ENCODE measurements at regions not wholly inside any gene's neighbourhood (a gene's known extent, or its start where the extent isn't known, plus 50 kb on each side); places are given as distances from the start of the nearest gene placed in this dataset.
"Not testable (repeated sequence)": the region's sequence is repeated elsewhere in the genome, so short reads cannot be mapped to it uniquely, and the experiment has no call there.

DNA sequence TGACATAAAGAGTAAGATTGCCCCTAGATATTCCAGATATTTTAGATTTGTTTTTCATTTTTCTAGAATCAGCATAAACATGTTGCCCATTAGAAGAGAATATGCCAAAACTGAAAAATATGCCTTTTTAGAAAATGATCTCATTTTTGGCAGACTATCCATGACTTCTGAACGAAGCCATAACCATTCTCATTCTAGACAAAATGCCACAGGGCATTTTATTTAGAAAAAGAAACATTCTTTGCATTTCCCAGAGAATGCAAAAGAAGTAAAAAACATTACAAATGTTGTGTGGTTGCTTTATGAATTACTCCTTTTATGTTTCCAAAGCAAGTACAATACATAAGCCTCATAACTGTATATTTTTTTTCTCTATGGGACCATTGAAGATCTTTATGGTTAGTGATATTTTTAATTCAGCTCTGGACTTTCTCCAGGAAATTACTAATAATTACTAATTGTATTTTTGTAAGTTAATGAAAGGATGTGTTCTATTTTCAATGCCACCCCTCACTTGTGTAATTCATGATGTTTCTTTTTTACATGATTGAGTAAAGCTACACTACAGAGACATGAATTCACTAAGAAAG lies 109.6 kb upstream of the SEM1 start:
- no peak for ATAC-seq
- Mint-ChIP-seq H3K36me3 (no peaks in the 10 kb centered on the region), H3K27me3 (no peaks in the 10 kb centered on the region)

DNA sequence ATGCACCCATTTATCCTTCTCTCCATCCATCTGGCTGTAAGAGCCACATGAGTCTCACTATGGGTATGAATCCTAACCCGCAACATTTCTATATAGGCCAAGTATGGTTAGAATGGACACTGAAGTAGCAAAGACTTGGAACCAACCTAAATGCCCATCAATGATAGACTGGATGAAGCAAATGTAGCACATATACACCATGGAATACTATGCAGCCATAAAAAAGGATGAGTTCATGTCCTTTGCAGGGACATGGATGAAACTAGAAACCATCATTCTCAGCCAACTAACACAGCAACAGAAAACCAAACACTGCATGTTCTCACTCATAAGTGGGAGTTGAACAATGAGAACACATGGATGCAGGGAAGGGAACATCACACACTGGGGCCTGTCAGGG lies 111.5 kb upstream of the SEM1 start:
- H3K4me1 Mint-ChIP-seq, H3K36me3 Mint-ChIP-seq, H3K27ac Mint-ChIP-seq, H3K4me3 Mint-ChIP-seq, ATAC-seq, H3K9me3 Mint-ChIP-seq, H3K27me3 Mint-ChIP-seq: not testable (repeated sequence)

More for the DNA sequence above, 109.6 kb upstream of the SEM1 start:
- Mint-ChIP-seq H3K4me1 (no peaks in the 10 kb centered on the region), H3K9me3 (peaks cover 3% of the 10 kb centered on the region), H3K27ac (no peak overlapping the region), H3K4me3 (no peak overlapping the region)

DNA sequence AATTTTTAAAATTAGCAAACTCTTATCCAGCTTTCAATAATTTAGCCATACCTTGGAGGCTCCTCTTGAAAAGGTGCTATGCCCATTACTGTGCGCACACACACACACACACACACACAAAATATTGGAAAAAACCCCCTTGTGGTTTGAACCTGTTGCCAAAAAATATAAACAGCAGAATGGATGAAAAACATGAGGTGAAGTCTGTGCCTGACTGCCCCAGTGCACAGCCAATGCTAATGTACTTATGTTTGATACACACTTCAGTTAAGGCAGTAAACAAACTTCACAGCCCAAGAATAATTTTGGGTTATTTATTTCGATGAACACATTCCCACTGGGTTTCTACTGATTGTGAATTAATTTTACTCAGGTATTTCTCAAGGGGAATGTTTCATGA lies 113.2 kb upstream of the SEM1 start:
- Mint-ChIP-seq H3K27ac (no peak overlapping the region), H3K27me3 (no peaks in the 10 kb centered on the region), H3K4me1 (no peaks in the 10 kb centered on the region), H3K36me3 (no peaks in the 10 kb centered on the region), H3K4me3 (no peak overlapping the region), H3K9me3 (peaks cover 3% of the 10 kb centered on the region)
- no peak for ATAC-seq

- Mint-ChIP-seq H3K36me3 (no peaks in the 10 kb centered on the region), H3K27me3 (no peaks in the 10 kb centered on the region), H3K4me3 (no peak overlapping the region), H3K27ac (no peak overlapping the region), H3K4me1 (no peaks in the 10 kb centered on the region), H3K9me3 (peaks cover 3% of the 10 kb centered on the region)
- ATAC-seq = no peak
These were observed 113.6 kb upstream of the SEM1 start for GRCh38 chr7:96823274-96823673.

GRCh38 chr7:96824686-96825085 lies 115.0 kb upstream of the SEM1 start:
- no peak overlapping the region for H3K4me3 Mint-ChIP-seq

DNA sequence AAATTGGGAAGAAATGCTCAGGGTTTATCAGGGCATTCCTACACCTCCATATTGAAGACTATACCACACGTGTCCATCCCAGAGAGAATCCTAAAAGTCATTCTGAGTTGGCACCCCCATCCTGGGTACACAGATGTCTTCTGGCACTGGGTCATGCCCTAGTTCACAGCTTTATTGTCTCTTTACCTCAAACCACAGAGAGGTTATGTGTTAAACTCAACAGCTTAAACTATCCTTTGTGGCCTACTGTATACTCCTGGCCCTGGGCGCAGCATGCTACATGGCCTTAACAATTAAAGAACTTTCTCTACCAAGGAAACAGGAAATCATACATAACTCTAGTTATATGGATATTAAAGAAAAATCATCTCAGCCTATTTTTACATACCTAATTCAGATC lies 115.6 kb upstream of the SEM1 start:
- Mint-ChIP-seq H3K4me1 (no peaks in the 10 kb centered on the region), H3K9me3 (peaks cover 6% of the 10 kb centered on the region), H3K4me3 (no peak overlapping the region), H3K27ac (no peak overlapping the region), H3K36me3 (no peaks in the 10 kb centered on the region), H3K27me3 (no peaks in the 10 kb centered on the region)
- no peak for ATAC-seq

More at GRCh38 chr7:96824686-96825085, 115.0 kb upstream of the SEM1 start:
- Mint-ChIP-seq H3K9me3 (peaks cover 5% of the 10 kb centered on the region), H3K27me3 (no peaks in the 10 kb centered on the region), H3K4me1 (no peaks in the 10 kb centered on the region), H3K36me3 (no peaks in the 10 kb centered on the region), H3K27ac (no peak overlapping the region)
- ATAC-seq = no peak

DNA sequence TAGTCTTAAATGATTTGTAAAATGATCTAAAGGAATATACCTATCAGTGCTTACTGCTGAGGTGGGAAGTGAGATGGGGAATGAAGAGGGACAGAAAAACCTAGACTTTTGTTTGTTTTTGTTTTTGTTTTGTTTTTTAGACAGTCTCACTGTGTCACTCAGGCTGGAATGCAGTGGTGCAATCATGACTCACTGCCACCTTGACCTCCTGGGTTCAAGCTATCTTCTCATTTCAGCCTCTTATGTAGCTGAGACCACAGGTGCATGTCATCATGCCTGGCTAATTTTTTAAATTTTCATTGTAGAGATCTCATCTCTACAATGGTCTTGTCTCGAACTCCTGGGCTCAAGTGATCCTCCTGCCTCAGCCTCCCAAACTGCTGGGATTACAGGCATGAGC lies 116.4 kb upstream of the SEM1 start:
- H3K9me3 Mint-ChIP-seq = peaks cover 7% of the 10 kb centered on the region
- H3K4me1 Mint-ChIP-seq = no peaks in the 10 kb centered on the region
- no peak for ATAC-seq
- H3K27ac Mint-ChIP-seq = no peak overlapping the region
- H3K36me3 Mint-ChIP-seq = no peaks in the 10 kb centered on the region
- H3K4me3 Mint-ChIP-seq = no peak overlapping the region
- no peaks in the 10 kb centered on the region for H3K27me3 Mint-ChIP-seq

DNA sequence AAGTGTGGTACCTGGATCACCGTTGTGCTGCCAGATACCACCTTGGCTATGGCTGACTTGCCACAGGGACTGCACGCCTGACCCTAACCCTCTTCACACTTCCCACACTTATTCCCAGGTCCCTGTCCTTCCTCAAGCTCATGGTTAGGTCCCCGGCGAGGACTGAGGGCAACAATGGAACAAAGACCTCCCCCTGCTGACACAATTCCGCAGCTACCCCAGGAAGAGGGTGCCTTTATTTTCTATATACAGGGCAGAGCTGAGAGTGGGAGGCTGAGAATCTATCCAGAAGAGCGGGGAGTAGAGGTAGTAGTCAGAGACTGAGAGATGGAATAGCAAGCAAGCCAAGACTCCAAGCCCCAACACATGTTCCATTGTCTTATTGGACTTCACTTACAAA lies 118.1 kb upstream of the SEM1 start:
- Mint-ChIP-seq H3K27me3 (no peaks in the 10 kb centered on the region), H3K27ac (no peak overlapping the region), H3K9me3 (peaks cover 5% of the 10 kb centered on the region), H3K4me3 (no peak overlapping the region), H3K36me3 (no peaks in the 10 kb centered on the region), H3K4me1 (no peaks in the 10 kb centered on the region)
- ATAC-seq = no peak

DNA sequence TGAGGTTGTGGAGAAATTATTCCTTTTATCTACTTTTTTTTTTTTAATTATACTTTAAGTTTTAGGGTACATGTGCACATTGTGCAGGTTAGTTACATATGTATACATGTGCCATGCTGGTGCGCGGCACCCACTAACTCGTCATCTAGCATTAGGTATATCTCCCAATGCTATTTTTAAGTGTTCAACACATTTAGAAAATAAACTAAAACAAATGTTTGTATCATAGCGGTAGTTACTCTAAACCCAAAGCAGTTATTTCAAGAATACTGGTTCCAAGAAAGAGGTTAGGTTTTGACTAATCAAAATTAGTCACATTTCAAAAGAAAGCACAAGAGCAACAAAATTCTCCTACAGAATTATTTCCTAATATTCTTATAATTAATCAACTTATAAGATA lies 119.5 kb upstream of the SEM1 start:
- H3K9me3 Mint-ChIP-seq, H3K27ac Mint-ChIP-seq, H3K4me1 Mint-ChIP-seq, H3K4me3 Mint-ChIP-seq, H3K27me3 Mint-ChIP-seq, H3K36me3 Mint-ChIP-seq, ATAC-seq: not testable (repeated sequence)

DNA sequence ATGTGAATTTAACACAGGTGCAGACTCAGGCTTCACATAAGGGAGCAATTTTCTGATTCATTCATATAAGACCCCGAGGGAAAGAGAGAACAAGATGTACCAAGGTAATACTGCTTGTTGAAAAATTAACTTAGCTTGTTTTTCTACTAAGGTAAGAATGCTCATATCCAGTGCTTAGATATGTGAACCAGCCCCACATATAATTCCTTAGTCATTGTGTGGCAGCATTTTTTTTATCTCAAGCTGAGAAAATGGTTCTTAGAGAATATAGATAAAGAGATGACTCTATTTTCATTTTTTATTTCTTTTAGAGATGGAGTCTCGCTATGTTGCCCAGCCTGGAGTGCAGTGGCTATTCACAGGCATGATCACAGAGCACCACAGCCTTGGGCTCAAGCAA lies 121.8 kb upstream of the SEM1 start:
- no peak overlapping the region for H3K27ac Mint-ChIP-seq
- no peaks in the 10 kb centered on the region for H3K4me1 Mint-ChIP-seq
- H3K9me3 Mint-ChIP-seq = peaks cover 5% of the 10 kb centered on the region
- ATAC-seq = no peak
- H3K4me3 Mint-ChIP-seq = no peak overlapping the region
- no peaks in the 10 kb centered on the region for H3K27me3 Mint-ChIP-seq
- H3K36me3 Mint-ChIP-seq = no peaks in the 10 kb centered on the region

DNA sequence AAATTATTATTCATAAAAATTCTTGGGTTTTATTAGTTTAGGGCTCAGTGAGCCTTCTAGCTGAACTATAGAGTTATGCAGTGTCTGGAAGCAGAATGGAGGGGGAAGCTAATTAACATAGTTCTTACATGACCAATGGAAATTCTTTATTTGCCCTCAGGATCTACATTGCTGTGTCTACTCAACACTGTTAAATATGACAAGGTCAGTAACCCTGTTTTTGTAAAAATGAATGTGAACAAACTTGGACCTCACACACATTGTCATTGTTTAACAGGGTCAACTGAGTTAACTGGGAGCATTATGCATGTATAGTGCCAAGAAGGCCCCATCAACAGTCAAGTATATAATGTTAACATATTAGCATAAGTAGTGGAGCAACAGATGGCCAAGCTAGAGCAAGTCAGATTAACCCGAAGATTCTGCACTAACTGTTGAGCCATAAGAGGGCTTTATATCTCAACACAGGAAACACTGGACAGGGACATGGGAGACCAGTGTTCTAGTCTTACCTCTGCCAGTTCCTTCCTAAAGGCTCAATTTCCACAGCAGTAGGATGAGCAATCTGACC lies 122.5 kb upstream of the SEM1 start:
- H3K27ac Mint-ChIP-seq = no peak overlapping the region
- H3K4me1 Mint-ChIP-seq = peaks cover 5% of the 10 kb centered on the region
- no peak overlapping the region for H3K4me3 Mint-ChIP-seq
- H3K36me3 Mint-ChIP-seq = no peaks in the 10 kb centered on the region
- H3K27me3 Mint-ChIP-seq = no peaks in the 10 kb centered on the region
- peaks cover 5% of the 10 kb centered on the region for H3K9me3 Mint-ChIP-seq
- no peak for ATAC-seq

DNA sequence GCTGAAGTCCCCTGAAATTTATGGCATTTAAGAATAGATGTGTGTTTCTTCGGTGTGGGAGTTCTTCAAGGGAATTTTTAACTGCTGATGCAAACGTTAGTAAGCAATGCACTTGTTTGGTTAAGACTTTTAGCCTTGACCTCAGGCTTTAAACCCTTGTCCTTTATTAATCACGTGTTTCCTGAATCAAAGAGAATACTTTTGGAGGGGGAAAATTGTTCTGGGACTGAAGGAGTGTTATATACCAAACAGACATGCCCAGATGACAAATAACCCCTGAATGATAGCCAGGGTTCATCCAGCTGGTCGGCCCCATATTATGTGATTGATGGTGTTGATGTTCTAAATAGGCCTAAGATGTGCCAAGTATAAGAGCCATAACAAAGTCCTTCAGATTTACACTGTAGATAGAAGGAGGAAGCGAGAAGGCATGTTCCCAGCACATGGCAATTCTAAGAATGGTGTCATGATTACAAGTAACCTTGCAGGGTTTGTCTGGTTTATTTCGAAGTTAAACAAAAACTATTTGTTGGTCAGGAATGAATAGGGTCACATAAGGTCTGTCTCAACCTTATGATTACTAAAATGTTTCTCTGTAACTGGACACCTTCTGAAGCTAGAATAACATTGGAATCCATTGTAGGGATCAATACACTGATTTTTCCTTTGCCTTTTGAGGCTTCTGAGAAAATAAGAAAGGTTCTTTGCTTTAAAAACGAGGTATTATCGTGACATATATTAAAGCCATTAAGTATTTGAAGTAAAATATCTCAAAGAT lies 124.2 kb upstream of the SEM1 start:
- Mint-ChIP-seq H3K4me1 (peaks cover 11% of the 10 kb centered on the region), H3K27ac (no peak overlapping the region), H3K4me3 (no peak overlapping the region), H3K36me3 (no peaks in the 10 kb centered on the region), H3K9me3 (peaks cover 5% of the 10 kb centered on the region), H3K27me3 (no peaks in the 10 kb centered on the region)
- no peak for ATAC-seq

DNA sequence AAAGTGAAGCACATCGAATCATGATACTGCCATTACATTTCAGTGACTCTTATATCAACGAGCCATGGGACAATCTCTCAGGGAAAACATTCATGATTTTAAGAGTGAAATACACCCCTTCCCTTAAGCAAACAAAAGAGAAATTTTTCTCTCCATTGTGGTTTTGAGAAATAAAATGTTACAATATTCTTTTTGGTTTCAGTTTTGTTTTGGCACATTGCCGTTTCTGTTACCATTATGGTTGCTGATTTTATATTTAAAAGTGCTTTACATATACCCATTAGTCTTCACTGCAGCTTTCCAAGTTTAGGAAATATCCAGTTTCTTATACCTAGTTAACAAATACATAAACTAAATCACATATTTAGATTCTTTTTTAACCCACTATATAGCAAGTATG lies 126.8 kb upstream of the SEM1 start:
- Mint-ChIP-seq H3K36me3 (no peaks in the 10 kb centered on the region), H3K9me3 (no peaks in the 10 kb centered on the region), H3K27ac (no peak overlapping the region), H3K4me1 (peaks cover 11% of the 10 kb centered on the region), H3K27me3 (no peaks in the 10 kb centered on the region), H3K4me3 (no peak overlapping the region)
- no peak for ATAC-seq

- H3K4me1 Mint-ChIP-seq = peaks cover 11% of the 10 kb centered on the region
- no peaks in the 10 kb centered on the region for H3K27me3 Mint-ChIP-seq
- H3K27ac Mint-ChIP-seq = no peak overlapping the region
- peak; percentile 58 for ATAC-seq
- no peaks in the 10 kb centered on the region for H3K9me3 Mint-ChIP-seq
- H3K36me3 Mint-ChIP-seq = no peaks in the 10 kb centered on the region
- no peak overlapping the region for H3K4me3 Mint-ChIP-seq
These were observed 127.9 kb upstream of the SEM1 start for GRCh38 chr7:96837593-96837992.

DNA sequence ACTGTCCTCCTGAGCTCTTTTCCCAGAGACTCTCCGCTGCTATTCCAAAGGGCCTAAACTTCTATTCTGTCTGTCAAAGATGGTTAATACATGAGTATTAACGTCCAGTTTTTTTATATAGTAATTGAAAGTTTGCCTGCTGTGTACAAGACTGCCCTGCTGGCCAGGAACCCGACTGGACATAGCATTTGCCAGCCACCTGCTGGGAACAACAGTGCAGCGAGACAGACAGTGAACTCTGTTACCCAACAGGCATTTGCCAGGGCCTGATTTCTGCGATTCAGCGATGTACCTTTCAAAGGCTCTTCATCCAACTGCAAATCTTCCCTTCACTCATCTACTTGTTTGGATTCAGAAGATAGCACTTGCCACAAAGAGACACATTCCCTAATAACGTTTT lies 128.8 kb upstream of the SEM1 start:
- H3K36me3 Mint-ChIP-seq = no peaks in the 10 kb centered on the region
- ATAC-seq = no peak
- no peak overlapping the region for H3K4me3 Mint-ChIP-seq
- H3K27me3 Mint-ChIP-seq = no peaks in the 10 kb centered on the region
- H3K4me1 Mint-ChIP-seq = peaks cover 11% of the 10 kb centered on the region
- no peak overlapping the region for H3K27ac Mint-ChIP-seq
- H3K9me3 Mint-ChIP-seq = no peaks in the 10 kb centered on the region

GRCh38 chr7:96855139-96855538 lies 145.5 kb upstream of the SEM1 start:
- no peaks in the 10 kb centered on the region for H3K27me3 Mint-ChIP-seq
- no peak overlapping the region for H3K4me3 Mint-ChIP-seq
- no peaks in the 10 kb centered on the region for H3K4me1 Mint-ChIP-seq
- no peaks in the 10 kb centered on the region for H3K36me3 Mint-ChIP-seq
- no peaks in the 10 kb centered on the region for H3K9me3 Mint-ChIP-seq
- no peak overlapping the region for H3K27ac Mint-ChIP-seq
- no peak for ATAC-seq

All from stimulated activated memory B cell treated with anti-CD40 and anti-IgM and Interleukin-4, amounts not matched to agents 10 μg/mL and 1 μg/mL and 100 μg/mL, for 72 hours (primary cell).